MM.1S (cell line): ENCODE measurements at regions not wholly inside any gene's neighbourhood (a gene's known extent, or its start where the extent isn't known, plus 50 kb on each side); places are given as distances from the start of the nearest gene placed in this dataset.

Source experiments
- DNase-seq: peaks from one replicate; pipeline ENCODE4 v3.0.0-alpha.2; 2015
- H2AFZ ChIP-seq: fragments of 300-600 bp; sonication (generic); 2 replicates; pipeline ENCODE4 v1.6.0; 2016; ENCODE audit warnings: antibody characterized with exemption, low read length
- H3F3A ChIP-seq: fragments of 300-600 bp; sonication (generic); 2 replicates; pipeline ENCODE4 v1.6.1; 2016; ENCODE audit warnings: mild to moderate bottlenecking, antibody characterized with exemption, low read length, moderate library complexity, mixed read lengths; ENCODE audit not compliant: insufficient read depth
- H3K27ac ChIP-seq: fragments of 300-600 bp; sonication (generic); 2 replicates; pipeline ENCODE4 v1.5.1; 2016; ENCODE audit warnings: mild to moderate bottlenecking, low read length
- H3K27me3 ChIP-seq: fragments of 300-600 bp; sonication (generic); replicated peaks from 2 replicates; pipeline ENCODE4 v1.6.0; 2016; ENCODE audit warnings: low read length; ENCODE audit not compliant: insufficient read depth
- H3K36me3 ChIP-seq: fragments of 300-600 bp; sonication (generic); replicated peaks from 2 replicates; pipeline ENCODE4 v1.6.1; 2016; ENCODE audit warnings: mild to moderate bottlenecking, low read length, mixed read lengths; ENCODE audit not compliant: insufficient read depth
- H3K4me1 ChIP-seq: fragments of 300-600 bp; sonication (generic); 2 replicates; pipeline ENCODE4 v1.6.1; 2016; ENCODE audit warnings: low read length, mixed read lengths
- H3K4me2 ChIP-seq: fragments of 300-600 bp; sonication (generic); 2 replicates; pipeline ENCODE4 v1.6.0; 2016; ENCODE audit warnings: low read depth, low read length
- H3K4me3 ChIP-seq: fragments of 300-600 bp; sonication (generic); 2 replicates; pipeline ENCODE4 v1.5.1; 2016; ENCODE audit warnings: low read length, mixed read lengths
- H3K79me2 ChIP-seq: fragments of 300-600 bp; sonication (generic); 2 replicates; pipeline ENCODE4 v1.6.1; 2016; ENCODE audit warnings: mixed run types, low read length, mixed read lengths
- H3K9ac ChIP-seq: fragments of 300-600 bp; sonication (generic); 2 replicates; pipeline ENCODE4 v1.6.1; 2016; ENCODE audit warnings: low read length, mixed read lengths
- H3K9me2 ChIP-seq: fragments of 300-600 bp; sonication (generic); replicated peaks from 2 replicates; pipeline ENCODE4 v1.6.1; 2016; ENCODE audit warnings: mild to moderate bottlenecking, low read length, mixed read lengths; ENCODE audit not compliant: insufficient read depth
- H3K9me3 ChIP-seq: fragments of 300-600 bp; sonication (generic); replicated peaks from 2 replicates; pipeline ENCODE4 v1.6.1; 2016; ENCODE audit warnings: mild to moderate bottlenecking, low read length, mixed read lengths; ENCODE audit not compliant: insufficient read depth
- H4K20me1 ChIP-seq: fragments of 300-600 bp; sonication (generic); 2 replicates; pipeline ENCODE4 v1.6.1; 2016; ENCODE audit warnings: mild to moderate bottlenecking, low read length, moderate library complexity, mixed read lengths; ENCODE audit not compliant: insufficient read depth
- CTCF ChIP-seq: fragments of 300-600 bp; sonication (generic); IDR thresholded peaks from 2 replicates; pipeline ENCODE4 v1.5.1; 2016; ENCODE audit warnings: antibody characterized with exemption, low read length, mixed read lengths
- EZH2 ChIP-seq: fragments of 300-600 bp; sonication (generic); optimal IDR thresholded peaks from 2 replicates; pipeline ENCODE3; 2017; ENCODE audit warnings: low read depth, mild to moderate bottlenecking, antibody characterized with exemption, low read length, mixed read lengths
- EZH2phosphoT487 ChIP-seq: fragments of 300-600 bp; sonication (generic); IDR thresholded peaks from 2 replicates; pipeline ENCODE4 v1.6.1; 2018; ENCODE audit warnings: antibody characterized with exemption, low read length

- Histone ChIP-seq H3K9ac (no peak overlapping the region), H3F3A (no peaks in the 10 kb centered on the region), H3K9me2 (no peaks in the 10 kb centered on the region), H3K4me3 (no peak overlapping the region), H2AFZ (no peak overlapping the region), H3K4me1 (no peaks in the 10 kb centered on the region), H4K20me1 (no peaks in the 10 kb centered on the region), H3K4me2 (no peak overlapping the region), H3K36me3 (no peaks in the 10 kb centered on the region), H3K27ac (no peak overlapping the region), H3K9me3 (no peaks in the 10 kb centered on the region), H3K27me3 (no peaks in the 10 kb centered on the region), H3K79me2 (no peaks in the 10 kb centered on the region)
- no peak for DNase-seq
- TF ChIP-seq EZH2phosphoT487 (no peak), CTCF (no peak), EZH2 (no peak)
Observed at GRCh38 chr5:124873188-124873587, 126.7 kb upstream of the ZNF608 start.

- no peak for TF ChIP-seq CTCF
- TF ChIP-seq EZH2: no peak
- no peak for TF ChIP-seq EZH2phosphoT487
- no peak for DNase-seq
Observed at GRCh38 chr5:124873713-124874112, 127.3 kb upstream of the ZNF608 start.

GRCh38 chr5:124876566-124876965 lies 130.1 kb upstream of the ZNF608 start:
- H4K20me1 ChIP-seq: no peaks in the 10 kb centered on the region

More at GRCh38 chr5:124873713-124874112, 127.3 kb upstream of the ZNF608 start:
- Histone ChIP-seq H3K27ac (no peak overlapping the region), H3K79me2 (no peaks in the 10 kb centered on the region), H2AFZ (no peak overlapping the region), H3K9me3 (no peaks in the 10 kb centered on the region), H3K9ac (no peak overlapping the region), H4K20me1 (no peaks in the 10 kb centered on the region), H3K9me2 (no peaks in the 10 kb centered on the region), H3K36me3 (no peaks in the 10 kb centered on the region), H3K4me1 (no peaks in the 10 kb centered on the region), H3K4me2 (no peak overlapping the region), H3K27me3 (no peaks in the 10 kb centered on the region), H3K4me3 (no peak overlapping the region), H3F3A (no peaks in the 10 kb centered on the region)

More at GRCh38 chr5:124876566-124876965, 130.1 kb upstream of the ZNF608 start:
- TF ChIP-seq EZH2 (no peak), CTCF (no peak), EZH2phosphoT487 (no peak)
- no peaks in the 10 kb centered on the region for H3K9me2 ChIP-seq
- no peak overlapping the region for H3K27ac ChIP-seq
- H3F3A ChIP-seq: no peaks in the 10 kb centered on the region
- H3K4me1 ChIP-seq: no peaks in the 10 kb centered on the region
- no peak for DNase-seq
- no peak overlapping the region for H3K9ac ChIP-seq
- H3K27me3 ChIP-seq: no peaks in the 10 kb centered on the region
- no peaks in the 10 kb centered on the region for H3K79me2 ChIP-seq
- no peak overlapping the region for H3K4me3 ChIP-seq
- H3K9me3 ChIP-seq: no peaks in the 10 kb centered on the region
- H3K4me2 ChIP-seq: no peak overlapping the region
- H3K36me3 ChIP-seq: no peaks in the 10 kb centered on the region
- H2AFZ ChIP-seq: no peak overlapping the region
